GM18499 (cell line): ENCODE measurements at regions not wholly inside any gene's neighbourhood (a gene's known extent, or its start where the extent isn't known, plus 50 kb on each side); places are given as distances from the start of the nearest gene placed in this dataset.

Source experiments
- ATAC-seq: cut with Tn5 transposase; IDR thresholded peaks from one replicate; pipeline ENCODE4 v1.9.1; 2021; ENCODE audit warnings: moderate number of reproducible peaks; ENCODE audit not compliant: insufficient read depth, unreplicated experiment

DNA sequence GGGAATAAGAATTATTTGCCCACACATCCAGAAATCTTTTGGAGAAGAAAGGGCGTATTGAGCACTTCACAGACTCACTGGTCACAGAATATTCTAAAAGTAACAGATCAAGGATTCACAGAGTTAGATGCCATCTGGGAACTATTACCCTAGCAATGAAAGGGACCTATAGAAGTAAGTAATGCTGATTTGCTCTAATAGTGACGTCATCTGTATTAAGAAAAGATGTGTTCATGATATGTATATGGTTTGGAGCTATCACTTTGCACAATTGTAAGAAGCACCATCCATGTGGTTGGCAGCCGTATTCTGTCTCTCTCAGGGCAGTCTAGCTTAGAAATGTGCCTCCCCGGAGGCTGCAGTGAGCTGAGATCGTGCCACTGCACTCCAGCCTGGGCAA is 52.8 kb upstream of the SV2C start:
- ATAC-seq: no peak

DNA sequence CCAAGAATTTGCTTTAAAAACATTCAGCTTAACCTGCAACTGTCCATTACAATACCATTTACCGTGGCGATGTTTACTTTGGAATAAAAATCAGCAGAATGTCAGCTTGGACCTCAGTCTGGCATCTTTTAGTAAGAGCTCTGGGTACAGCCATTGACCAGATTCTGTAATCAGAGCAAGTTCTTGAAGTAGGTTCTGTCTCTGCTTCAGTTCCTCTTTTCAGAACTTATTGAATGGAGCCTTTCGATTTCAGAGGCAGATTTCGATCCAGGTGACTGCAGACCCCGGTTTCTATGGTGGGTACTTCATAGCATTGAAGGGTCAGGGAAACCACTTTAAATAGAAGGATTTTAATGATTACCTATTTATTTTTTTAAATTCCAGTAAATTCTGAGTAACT is 53.4 kb upstream of the SV2C start:
- ATAC-seq: no peak

DNA sequence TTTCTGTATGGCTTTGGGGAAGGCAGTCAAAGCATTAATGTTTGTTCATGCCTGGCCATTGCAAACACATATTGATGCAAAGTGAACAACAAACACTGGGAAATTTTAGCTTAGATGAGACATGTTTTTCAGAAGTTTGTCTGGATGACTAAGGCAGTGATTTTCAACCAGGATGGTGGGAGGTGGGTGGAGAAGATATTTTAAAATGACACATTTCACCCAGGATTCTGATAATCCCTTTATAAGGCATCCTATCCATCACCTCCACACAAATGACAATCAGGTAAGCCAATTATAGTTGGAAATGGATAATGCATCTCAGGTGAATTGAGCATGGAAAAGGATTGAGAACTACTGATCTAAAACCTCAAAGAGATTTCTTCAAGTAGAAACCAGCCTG is 57.4 kb upstream of the SV2C start:
- no peak for ATAC-seq

DNA sequence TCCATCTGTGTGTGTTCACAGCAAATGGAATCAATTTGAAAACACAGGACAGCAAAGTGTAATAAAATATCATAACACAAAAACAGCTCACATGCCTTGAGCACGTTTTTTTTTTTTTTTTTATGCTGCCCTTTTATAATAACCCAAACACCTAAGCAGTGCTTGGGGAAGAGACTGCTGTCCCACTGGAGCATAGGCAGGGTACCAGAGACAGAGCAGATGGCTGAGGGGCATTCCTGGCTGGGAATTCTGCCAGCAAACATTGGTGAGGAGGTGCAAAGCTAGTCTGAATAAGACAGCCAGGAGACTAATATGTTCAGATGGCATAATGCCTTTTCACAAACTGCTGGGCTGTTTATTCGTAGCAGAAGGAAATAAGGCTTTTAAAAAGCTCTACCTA is 58.1 kb upstream of the SV2C start:
- ATAC-seq: no peak

DNA sequence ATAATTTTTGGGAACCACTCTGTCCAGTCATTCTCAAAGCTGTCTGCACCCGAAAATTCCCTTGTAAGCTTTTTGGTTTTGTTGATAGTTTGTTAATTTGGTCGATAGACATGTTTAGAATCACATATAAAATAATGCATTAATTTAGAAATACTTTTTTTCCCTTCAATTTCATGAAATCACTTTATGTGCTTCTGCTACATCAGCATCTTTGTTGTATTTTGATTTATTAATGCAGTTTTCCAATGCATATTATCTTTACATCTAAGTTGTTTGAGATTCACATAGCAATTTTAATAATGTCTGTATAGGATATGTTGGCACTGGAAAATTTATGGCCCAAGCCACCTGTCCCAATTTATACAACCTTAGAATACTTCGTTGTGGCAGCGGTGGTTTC is 60.6 kb upstream of the SV2C start:
- ATAC-seq: no peak

DNA sequence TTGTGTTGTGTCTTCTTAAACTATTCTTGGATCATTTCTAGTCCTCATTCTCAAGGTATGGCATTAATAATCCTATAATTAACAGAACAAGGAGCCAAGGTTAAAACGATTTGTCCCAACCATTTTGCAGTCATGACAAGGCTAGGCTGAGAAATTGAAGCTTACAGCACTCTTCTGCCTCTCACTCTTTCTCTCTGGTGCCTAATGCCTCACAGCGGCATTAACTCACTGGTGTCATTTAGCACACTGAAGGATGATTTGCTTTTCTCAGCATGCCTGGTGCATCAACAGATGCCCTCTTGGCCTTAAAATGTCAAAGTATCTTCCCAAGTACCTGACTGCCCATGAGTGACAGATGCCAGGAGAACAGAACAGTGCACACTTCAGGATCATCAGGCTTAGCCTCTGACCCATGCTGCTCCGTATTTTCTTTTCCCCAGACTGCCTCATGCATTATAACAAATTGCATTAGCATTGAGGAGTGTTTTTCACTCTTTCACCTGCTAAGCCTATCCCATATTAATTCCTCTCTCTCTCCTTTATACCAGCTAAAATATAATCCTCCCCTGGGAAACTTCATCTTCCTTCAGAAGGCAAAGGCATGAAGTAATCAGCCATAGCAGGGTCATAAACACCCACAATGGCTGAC is 61.1 kb upstream of the SV2C start:
- ATAC-seq: no peak

DNA sequence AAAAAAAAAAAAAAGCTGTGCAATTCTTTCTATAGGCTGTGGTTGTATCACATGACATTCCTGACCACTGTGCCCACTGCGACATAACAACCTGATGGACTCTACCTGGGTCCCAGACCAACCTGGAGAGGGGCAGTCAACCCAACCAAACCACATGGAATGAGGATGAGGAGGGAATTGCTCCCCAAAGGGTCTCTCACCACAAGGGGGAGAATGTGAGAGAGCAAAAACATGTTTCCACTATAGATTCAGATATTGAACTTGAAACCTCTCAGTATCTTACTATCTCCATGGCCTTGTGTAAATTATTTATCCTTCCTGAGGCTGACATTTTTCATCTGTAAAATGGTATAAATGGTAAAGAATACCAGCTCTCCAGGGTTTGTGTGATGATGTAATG is 66.9 kb upstream of the SV2C start:
- ATAC-seq: no peak

DNA sequence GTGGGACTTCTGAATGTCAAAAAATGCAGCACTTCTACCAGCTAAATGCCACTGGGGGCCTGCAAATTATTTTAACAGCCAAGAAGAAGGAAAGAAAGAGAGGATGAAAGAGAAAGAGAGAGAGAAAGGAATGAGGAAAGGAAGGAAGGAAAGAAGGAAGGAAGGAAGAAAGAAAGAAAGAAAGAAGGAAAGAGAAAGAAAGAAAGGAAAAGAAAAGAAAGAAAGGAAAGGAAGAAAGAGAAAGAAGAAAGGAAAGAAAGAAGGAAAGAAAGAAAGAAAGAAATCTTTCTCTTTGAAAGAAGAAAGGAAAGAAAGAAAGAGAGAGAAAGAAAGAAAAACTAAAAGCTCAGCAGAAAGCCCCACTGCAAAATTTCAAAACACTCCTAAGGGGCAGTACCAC is 69.2 kb upstream of the SV2C start:
- no peak for ATAC-seq

DNA sequence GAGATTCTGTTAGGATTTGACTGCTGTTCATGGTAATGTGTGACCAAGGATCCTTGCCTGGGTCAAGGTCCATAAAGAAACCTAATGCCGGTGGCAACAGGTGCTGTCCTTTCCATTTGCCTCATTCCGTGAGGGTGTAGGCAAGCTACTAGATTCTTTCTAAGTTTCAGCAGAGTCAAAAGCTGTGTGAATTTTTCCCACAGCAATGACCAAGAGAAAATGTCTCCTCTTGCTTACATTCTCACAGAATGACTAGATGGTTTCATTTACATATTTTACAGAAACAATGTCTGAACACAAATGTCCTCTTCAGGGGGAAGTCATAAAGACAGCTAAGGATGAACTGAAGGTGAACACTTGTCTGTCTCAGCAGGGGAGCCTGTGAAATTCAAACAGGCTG is 75.3 kb upstream of the SV2C start:
- ATAC-seq: no peak

DNA sequence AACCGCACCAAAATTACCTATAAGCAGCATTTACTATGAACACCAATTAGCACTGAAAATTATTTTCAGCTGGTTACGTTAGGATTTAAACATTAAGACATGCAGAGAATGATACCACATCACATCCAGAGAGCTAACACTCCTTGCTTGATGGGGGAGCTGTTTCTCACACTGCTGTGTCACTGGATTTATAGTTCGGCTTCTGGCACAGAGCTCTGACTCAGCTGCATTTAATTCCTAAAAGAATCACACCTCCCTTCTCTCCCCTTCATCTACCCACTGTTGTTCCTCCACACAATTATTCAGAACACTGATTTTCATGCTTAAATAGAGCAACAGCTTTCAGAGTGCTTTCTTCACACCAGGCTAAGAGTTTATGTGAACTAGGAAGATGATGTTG is 82.6 kb upstream of the SV2C start:
- no peak for ATAC-seq

DNA sequence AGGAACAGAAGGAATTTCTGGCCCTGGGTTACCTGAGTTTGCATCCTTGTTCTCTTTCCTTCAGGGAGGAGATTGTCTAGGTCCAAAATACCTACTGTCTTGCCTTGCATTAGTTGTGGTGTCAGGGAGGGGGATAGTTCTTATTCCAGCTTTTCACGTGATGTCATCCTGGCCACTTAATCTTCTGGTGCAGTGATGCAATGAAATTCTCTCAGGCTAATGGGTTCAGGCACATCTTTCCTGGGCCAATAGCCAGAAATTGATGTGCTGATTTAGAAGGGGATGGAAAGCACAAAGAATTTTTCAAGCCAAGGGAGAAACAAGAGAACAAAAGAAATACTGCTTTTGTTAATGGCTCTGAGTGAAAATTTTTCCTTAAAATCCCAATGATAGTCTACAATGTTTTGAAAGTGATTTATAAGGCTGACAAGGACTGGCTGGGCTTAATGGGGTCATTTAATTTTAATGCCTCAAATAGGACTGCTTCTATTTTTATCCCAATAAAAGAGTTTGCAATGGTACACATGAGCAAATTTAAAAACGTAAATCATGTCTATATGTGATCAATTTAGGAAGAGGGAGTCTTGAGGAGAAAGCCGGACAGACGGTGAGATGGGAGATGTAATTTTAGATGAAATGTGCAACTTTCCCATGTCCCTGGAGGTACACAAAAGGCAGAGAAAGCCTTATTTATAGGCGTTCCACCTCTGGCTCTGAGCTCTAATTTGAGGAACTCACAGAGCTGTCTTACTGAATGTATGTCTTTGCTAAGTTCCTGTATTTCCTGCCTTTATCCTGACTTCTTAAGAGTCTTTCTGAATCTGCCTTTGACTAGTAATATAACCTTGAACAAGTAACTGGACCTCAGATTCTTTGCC is 89.3 kb upstream of the SV2C start:
- ATAC-seq: no peak

DNA sequence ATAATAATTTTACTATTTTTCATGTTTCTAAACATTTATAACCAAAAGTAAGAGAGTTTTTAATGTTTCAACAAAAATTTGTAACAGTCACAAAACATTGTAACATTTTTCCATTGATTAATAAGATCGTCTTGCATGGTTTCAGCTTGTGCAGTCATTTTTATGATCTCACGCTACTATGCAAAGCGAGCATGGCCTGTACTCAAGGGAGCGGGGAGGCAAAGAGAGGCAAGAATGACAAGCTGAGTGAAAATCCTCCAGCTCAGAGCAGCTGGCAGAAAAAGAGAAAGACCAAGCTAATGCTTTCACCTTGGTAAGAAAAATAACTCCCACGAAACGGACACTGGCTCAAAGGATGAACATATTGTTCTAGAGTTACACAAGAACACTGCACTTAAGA is 90.0 kb upstream of the SV2C start:
- ATAC-seq: no peak

DNA sequence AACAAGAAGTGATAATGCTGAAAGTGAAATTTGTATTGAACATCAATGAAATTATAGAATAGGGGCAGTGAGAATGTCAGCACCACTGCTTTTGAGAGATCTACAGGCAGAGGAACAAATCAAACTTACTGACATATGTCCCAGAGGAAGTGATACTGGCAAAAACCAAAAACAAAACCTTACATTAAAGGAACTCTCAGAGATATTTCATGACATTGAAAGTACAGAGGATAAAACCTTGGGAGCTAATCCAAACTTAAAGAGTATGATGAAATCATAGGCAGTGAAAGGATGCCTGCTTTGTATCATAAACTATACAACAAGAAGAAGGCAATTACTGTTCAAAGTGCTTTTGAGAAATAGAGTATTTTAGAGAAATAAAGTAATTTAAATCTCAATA is 90.4 kb upstream of the SV2C start:
- no peak for ATAC-seq

DNA sequence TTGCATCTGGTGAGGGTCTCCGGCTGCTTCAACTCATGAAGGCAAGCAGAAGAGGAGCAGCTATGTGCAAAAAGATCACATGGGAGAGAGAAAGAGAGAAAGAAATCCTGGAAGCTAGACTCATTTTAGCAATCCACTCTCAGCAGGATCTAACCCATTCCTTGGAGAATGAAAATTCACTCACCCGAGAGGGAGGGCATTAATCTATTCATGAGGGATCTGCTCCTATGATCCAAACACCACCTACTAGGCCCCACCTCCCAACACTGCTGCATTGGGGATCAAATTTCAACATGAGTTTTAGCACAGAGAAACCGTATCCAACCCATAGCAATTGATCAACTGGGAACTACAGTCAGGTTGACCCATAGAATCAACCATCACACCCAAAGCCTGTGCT is 98.1 kb upstream of the SV2C start:
- no peak for ATAC-seq

DNA sequence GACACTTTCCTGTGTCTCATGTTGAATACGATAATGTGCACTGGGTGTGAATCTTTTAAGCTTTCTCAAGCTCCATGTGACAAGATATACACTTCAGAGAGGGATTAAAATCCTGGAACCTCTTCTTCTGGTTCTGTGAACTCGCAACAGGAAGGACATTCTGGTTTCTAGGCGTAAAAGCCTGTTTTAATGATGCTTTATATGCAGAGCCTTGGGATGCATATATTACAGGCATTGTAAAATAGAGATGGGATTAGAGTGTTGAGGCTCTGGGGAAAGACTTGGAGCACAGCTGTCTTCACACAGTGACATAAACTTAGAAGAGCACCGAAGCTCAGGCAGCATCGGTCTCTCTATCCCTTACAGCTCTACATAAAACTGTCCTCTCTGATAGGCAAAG is 107.7 kb upstream of the SV2C start:
- no peak for ATAC-seq

DNA sequence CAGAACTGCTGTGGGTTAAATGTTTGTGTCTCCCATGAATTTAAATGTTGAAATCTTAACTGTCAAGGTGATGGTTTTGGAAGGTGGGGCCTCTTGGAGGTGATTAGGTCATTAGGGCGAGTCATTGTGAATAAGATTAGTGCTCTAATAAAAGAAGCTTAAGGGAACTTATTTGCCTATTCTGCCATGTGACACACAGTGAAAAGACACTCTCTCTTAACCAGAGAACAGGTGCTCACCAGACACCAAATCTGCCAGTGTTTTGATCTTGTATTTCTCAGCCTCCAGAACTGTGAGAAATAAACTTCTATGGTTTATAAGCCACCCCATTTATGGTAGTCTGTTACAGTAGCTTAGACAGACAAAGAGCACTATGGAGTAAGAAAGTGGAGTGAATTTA is 117.9 kb upstream of the SV2C start:
- ATAC-seq: no peak

DNA sequence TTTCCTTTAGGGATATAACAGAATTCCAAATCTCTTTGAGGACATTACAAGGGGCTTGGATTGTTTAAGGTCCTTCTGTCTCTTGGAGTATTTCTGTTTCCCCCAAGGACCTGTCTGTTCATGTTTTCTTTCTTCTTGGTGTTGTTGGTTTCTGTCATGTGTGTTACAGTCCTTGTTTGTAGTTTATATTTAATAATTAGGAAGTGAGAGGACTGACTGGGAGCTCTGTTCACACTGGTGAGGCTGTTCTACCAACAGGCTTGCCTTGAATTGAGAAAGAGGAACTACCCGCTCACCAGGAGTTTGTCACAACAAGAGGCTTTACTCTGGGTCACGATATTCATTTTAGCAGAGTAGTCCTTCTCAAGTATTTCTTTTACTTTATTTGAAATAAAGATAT is 119.2 kb upstream of the SV2C start:
- no peak for ATAC-seq

DNA sequence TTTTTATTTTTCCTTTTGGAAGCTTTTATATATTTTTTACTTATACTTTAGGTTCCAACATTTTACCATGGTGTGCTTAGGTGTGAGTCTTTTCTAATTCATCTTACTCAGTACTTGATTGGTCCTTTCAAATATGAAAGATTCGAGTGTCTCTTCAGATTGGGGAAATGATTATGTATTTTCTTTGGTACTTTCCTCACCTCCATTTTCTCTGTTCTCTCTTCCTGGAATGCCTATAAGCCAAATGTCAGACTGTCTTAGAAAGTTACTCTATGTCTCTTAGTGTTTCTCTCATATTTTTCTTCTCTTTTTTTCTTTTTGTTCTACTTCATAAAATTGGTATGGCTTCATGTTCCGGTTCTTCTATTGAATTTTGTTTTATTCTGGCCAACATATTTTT is 119.6 kb upstream of the SV2C start:
- ATAC-seq: no peak

DNA sequence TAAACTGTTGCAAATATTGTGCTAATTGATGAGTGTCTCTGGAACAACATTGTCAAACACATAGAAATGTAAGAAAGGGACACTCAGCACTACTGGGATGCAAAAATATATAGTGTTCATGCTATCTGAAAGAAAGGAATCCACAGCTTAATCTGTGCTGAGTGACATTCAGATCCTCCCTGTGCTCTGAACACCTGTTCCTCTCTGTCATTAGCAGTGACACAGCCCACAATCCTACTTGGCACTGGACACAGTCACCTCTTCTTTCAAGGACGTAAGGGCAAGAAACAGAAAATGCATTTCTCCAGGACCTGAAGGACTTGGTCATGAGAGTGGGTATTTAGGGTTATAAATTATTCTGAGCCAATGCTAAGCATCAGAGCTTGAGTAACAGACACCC is 121.4 kb upstream of the SV2C start:
- no peak for ATAC-seq

DNA sequence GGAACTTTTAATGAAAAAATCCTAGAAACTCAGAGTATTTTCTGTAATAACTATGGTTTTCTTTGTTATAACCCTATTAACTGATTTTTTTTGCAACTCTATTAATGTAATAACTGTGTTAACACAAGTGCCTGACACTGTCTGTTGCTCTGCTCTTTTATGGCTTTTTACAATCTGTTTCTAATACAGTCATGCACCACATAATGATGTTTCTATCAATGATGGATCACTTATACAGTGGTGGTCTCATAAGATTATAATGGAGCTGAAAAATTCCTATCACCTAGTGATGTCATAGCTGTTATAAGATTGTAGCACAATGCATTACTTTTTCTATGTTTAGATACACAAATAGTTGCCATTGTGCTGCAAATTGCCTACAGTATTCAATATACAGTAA is 123.1 kb upstream of the SV2C start:
- ATAC-seq: no peak

DNA sequence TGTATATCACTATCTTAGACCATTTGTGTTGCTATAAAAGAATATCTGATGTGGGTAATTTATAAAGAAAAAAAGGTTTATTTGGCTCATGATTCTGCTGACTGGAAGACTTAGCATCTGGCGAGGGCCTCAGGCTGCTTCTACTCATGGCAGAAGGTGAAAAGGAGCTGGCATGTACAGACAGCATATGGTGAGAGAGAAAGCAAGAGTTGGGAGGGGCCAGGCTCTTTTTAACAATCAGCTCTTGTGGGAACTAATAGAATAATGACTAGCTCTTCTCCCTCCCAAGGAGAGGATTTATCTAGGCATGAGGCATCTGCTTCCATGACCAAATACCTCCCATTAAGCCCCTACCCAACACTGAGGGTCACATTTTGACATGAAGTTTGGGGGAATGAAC is 130.2 kb upstream of the SV2C start:
- ATAC-seq: no peak

DNA sequence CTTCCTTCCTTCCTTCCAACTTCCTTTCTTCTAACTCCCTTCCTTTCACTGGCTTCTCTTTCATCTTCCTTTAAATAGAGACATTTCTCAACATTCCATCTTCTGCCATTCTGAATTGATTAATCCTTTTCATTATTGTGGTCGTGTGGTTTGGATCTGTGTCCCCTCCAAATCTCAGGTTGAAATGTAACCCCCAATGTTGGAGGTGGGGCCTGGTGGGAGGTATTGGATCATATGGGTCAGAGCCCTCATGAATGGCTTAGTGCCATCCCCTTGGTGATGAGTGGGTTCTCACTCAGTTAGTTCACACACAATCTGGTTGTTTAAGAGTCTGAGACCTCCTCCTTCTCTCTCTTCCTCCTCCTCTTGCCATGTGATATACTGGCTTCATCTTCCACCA is 130.9 kb upstream of the SV2C start:
- no peak for ATAC-seq
